NB4 (cell line): ENCODE measurements at regions not wholly inside any gene's neighbourhood (a gene's known extent, or its start where the extent isn't known, plus 50 kb on each side); places are given as distances from the start of the nearest gene placed in this dataset.

ENCODE experiments used
- CTCF ChIP-seq: IDR thresholded peaks from one replicate; pipeline ENCODE4 v1.5.1; 2012; ENCODE audit warnings: low read depth, low read length
- MYC ChIP-seq: IDR thresholded peaks from 2 replicates; pipeline ENCODE4 v1.6.1; 2011; ENCODE audit warnings: low read depth, low read length
- POLR2A ChIP-seq: IDR thresholded peaks from 2 replicates; pipeline ENCODE4 v1.6.1; 2011; ENCODE audit warnings: mild to moderate bottlenecking; ENCODE audit not compliant: insufficient read length; ENCODE audit errors: extremely low read depth

- TF ChIP-seq CTCF: no peak
- no peak for TF ChIP-seq MYC
- TF ChIP-seq POLR2A: no peak
Observed at GRCh38 chr3:5431146-5431545, 243.6 kb downstream of the EDEM1 start.
